HCT116 (cell line): ENCODE measurements at regions not wholly inside any gene's neighbourhood (a gene's known extent, or its start where the extent isn't known, plus 50 kb on each side); places are given as distances from the start of the nearest gene placed in this dataset.

ENCODE experiments used
- ATAC-seq: fragments of 200-7000 bp; cut with Tn5 transposase; 2 replicates; pipeline ENCODE4 v1.9.1; 2020; ENCODE audit warnings: mild to moderate bottlenecking, moderate library complexity
- BruUV-seq: library from RNA; stranded (reverse); fragments of 400-500 nt; replicated peaks from 2 replicates; lab custom pipeline; 2021; lab: Mats Ljungman, UMichigan
- CTCF ChIA-PET: fragments of 300-600 bp; sonication (Branson Sonifier 250); formaldehyde crosslinking; loops from one replicate; lab custom pipeline; 2021; ENCODE audit warnings: antibody characterized with exemption; lab: Charles Lee
- POLR2A ChIA-PET: fragments of 300-600, 350-600 bp; sonication (Branson Sonifier 250); formaldehyde crosslinking; loops from one replicate; lab custom pipeline; 2021; ENCODE audit warnings: antibody characterized with exemption; lab: Charles Lee
- RAD21 ChIA-PET, 2 experiments: fragments of 300-600 bp; sonication (Branson Sonifier 250); formaldehyde crosslinking; loops; one replicate each; lab custom pipeline; 2023; ENCODE audit warnings: low total read pairs in 2 of 2; ENCODE audit not compliant: uncharacterized antibody in 2 of 2, unreplicated experiment in 2 of 2, low non-redundant PET in 1 of 2; lab: Charles Lee
- DNase-seq: peaks from one replicate; pipeline ENCODE4 v3.0.0-alpha.2; 2010; ENCODE audit warnings: low read depth, low spot score
- H2AFZ ChIP-seq: fragments of 200-600 bp; shearing (Covaris generic), sonication (generic); 2 replicates; pipeline ENCODE4 v1.6.1; 2017; ENCODE audit warnings: low read depth, mixed run types, mixed read lengths, antibody characterized with exemption, low read length; ENCODE audit not compliant: poor library complexity, severe bottlenecking
- H3K27ac ChIP-seq: 2 replicates; pipeline ENCODE4 v1.5.1; 2012; ENCODE audit warnings: low read depth, low read length
- H3K27me3 ChIP-seq: fragments of 200-600 bp; sonication (generic); 2 replicates; pipeline ENCODE4 v1.6.1; 2016; ENCODE audit warnings: mixed run types, low read length, mixed read lengths; ENCODE audit not compliant: insufficient read depth
- H3K36me3 ChIP-seq, 2 experiments: fragments of 200-500 bp in 1 of 2; fragments of 200-600 bp in 1 of 2; sonication (Bioruptor generic) in 1 of 2; sonication (generic) in 1 of 2; 2 replicates each; pipeline versions ENCODE4 v1.5.1 to v1.6.1; 2014 to 2016; ENCODE audit warnings: low read length in 2 of 2, inconsistent platforms in 1 of 2, mixed read lengths in 1 of 2, mixed run types in 1 of 2; ENCODE audit not compliant: insufficient read depth in 2 of 2, control insufficient read depth in 1 of 2
- H3K4me1 ChIP-seq, 2 experiments: fragments of 200-600 bp in 1 of 2; sonication (generic) in 1 of 2; 2 replicates each; pipeline versions ENCODE4 v1.5.1 to v1.6.1; 2012 to 2017; ENCODE audit warnings: low read length in 2 of 2, inconsistent platforms in 1 of 2, mild to moderate bottlenecking in 1 of 2, mixed read lengths in 1 of 2, mixed run types in 1 of 2, moderate library complexity in 1 of 2; ENCODE audit not compliant: insufficient read depth in 2 of 2, control insufficient read depth in 1 of 2
- H3K4me2 ChIP-seq: fragments of 200-600 bp; sonication (generic); 2 replicates; pipeline ENCODE4 v1.6.1; 2017; ENCODE audit warnings: mixed run types, low read length, mixed read lengths
- H3K4me3 ChIP-seq, 2 experiments: fragments of 200-600 bp in 1 of 2; sonication (generic) in 1 of 2; replicated peaks in 1 of 2; 2 replicates each; pipeline ENCODE4 v1.5.1; 2011 to 2016; ENCODE audit warnings: low read length in 2 of 2, control low read depth in 1 of 2, low read depth in 1 of 2, mild to moderate bottlenecking in 1 of 2, mixed read lengths in 1 of 2, mixed run types in 1 of 2
- H3K79me2 ChIP-seq: fragments of 200-600 bp; sonication (generic); 2 replicates; pipeline ENCODE4 v1.6.1; 2017; ENCODE audit warnings: mild to moderate bottlenecking, mixed run types, low read length, moderate library complexity, mixed read lengths; ENCODE audit not compliant: insufficient read depth
- H3K9ac ChIP-seq: fragments of 200-600 bp; sonication (generic); 2 replicates; pipeline ENCODE4 v1.6.1; 2016; ENCODE audit warnings: low read length, mixed read lengths
- H3K9me2 ChIP-seq: fragments of 200-600 bp; sonication (generic), shearing (Covaris generic); 2 replicates; pipeline ENCODE4 v1.6.1; 2017; ENCODE audit warnings: mixed run types, mild to moderate bottlenecking, moderate library complexity; ENCODE audit not compliant: insufficient read depth
- H3K9me3 ChIP-seq, 2 experiments: fragments of 200-500 bp in 1 of 2; fragments of 200-600 bp in 1 of 2; sonication (Bioruptor generic) in 1 of 2; sonication (generic) in 1 of 2; 2 replicates each; pipeline ENCODE4 v1.6.1; 2014 to 2017; ENCODE audit warnings: low read length in 2 of 2, mixed read lengths in 2 of 2, inconsistent platforms in 1 of 2, low read depth in 1 of 2, mild to moderate bottlenecking in 1 of 2, mixed run types in 1 of 2, moderate library complexity in 1 of 2; ENCODE audit not compliant: control insufficient read depth in 1 of 2, insufficient read depth in 1 of 2
- H4K20me1 ChIP-seq: fragments of 200-600 bp; sonication (generic), shearing (Covaris generic); 2 replicates; pipeline ENCODE4 v1.6.1; 2017; ENCODE audit warnings: mixed run types, mild to moderate bottlenecking, moderate library complexity; ENCODE audit not compliant: insufficient read depth
- EGR1 ChIP-seq: IDR thresholded peaks from 2 replicates; pipeline ENCODE4 v1.6.1; 2012; ENCODE audit warnings: low read depth
- FOSL1 ChIP-seq: IDR thresholded peaks from 2 replicates; pipeline ENCODE4 v1.6.1; 2012; ENCODE audit warnings: low read depth
- POLR2A ChIP-seq: IDR thresholded peaks from 2 replicates; pipeline ENCODE4 v1.7.0; 2011; ENCODE audit warnings: borderline replicate concordance; ENCODE audit not compliant: insufficient read depth, insufficient read length; ENCODE audit errors: extremely low read depth
- RAD21 ChIP-seq: IDR thresholded peaks from 2 replicates; pipeline ENCODE4 v1.6.1; 2012; ENCODE audit warnings: low read depth, mild to moderate bottlenecking
- SP1 ChIP-seq: IDR thresholded peaks from 2 replicates; pipeline ENCODE4 v1.6.1; 2012; ENCODE audit warnings: low read depth
- SRF ChIP-seq: IDR thresholded peaks from 2 replicates; pipeline ENCODE4 v1.6.1; 2012; ENCODE audit warnings: low read depth
- TCF7L2 ChIP-seq: IDR thresholded peaks from 2 replicates; pipeline ENCODE4 v1.7.0; 2011; ENCODE audit warnings: borderline replicate concordance, inconsistent platforms; ENCODE audit not compliant: insufficient read depth, insufficient read length; ENCODE audit errors: extremely low read depth
- ZNF274 ChIP-seq: fragments of 200-500 bp; sonication (Bioruptor generic); IDR thresholded peaks from 2 replicates; pipeline ENCODE4 v1.6.1; 2014; ENCODE audit warnings: mild to moderate bottlenecking, low read depth, low read length, inconsistent platforms
- intact Hi-C: fragments of 100-400 bp; cut with micrococcal nuclease; formaldehyde crosslinking; loops from 2 replicates; pipeline ENCODE4 v1.10.0; 2022
- TF ChIP-seq, protein P1 (sequence below): IDR thresholded peaks from 2 replicates; pipeline ENCODE4 v1.6.1; 2012
- TF ChIP-seq, protein P2 (sequence below): IDR thresholded peaks from 2 replicates; pipeline ENCODE4 v1.6.1; 2011; ENCODE audit warnings: mild to moderate bottlenecking, low read length, moderate library complexity; ENCODE audit not compliant: insufficient replicate concordance; ENCODE audit errors: extremely low read depth
- TF ChIP-seq, protein P3 (sequence below), 3 experiments: fragments of 200-600 bp in 1 of 3; sonication (generic) in 1 of 3; IDR thresholded peaks in 2 of 3; conservative IDR thresholded peaks in 1 of 3; 2 replicates each; pipeline ENCODE4 v1.5.1; 2012 to 2017; ENCODE audit warnings: low read depth in 2 of 3, low read length in 2 of 3, antibody characterized with exemption in 1 of 3, borderline replicate concordance in 1 of 3, control low read depth in 1 of 3, mild to moderate bottlenecking in 1 of 3, mixed read lengths in 1 of 3, mixed run types in 1 of 3, moderate library complexity in 1 of 3; ENCODE audit not compliant: insufficient read depth in 1 of 3

DNA sequence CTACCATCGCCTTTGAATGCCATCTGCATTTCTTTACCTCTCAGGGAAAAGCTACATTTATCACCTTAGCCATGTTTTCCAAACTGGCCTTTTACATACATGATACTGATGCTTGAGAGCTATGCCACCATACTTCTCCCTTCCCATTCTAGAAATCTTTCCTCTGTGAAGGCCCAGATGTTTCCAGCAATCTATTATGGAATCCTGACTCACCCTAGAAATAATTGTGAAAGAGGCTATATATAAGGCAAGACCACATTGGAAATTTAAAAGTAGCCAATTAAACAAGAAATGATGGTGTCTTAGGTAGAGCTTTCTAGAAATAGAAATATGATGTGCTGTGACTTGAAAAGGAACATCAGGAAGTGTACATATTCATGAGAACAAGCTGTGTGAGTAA is 389.7 kb downstream of the INHBA start:
- BruUV-seq: no TSS peak
- Histone ChIP-seq H3K27ac (no peak overlapping the region), H3K4me3 (no peak overlapping the region), H3K36me3 (no peaks in the 10 kb centered on the region), H3K79me2 (no peaks in the 10 kb centered on the region), H3K27me3 (no peaks in the 10 kb centered on the region), H3K9me2 (no peaks in the 10 kb centered on the region), H3K4me1 (no peaks in the 10 kb centered on the region), H2AFZ (no peak overlapping the region), H4K20me1 (no peaks in the 10 kb centered on the region), H3K9ac (no peak overlapping the region), H3K4me2 (no peak overlapping the region), H3K9me3 (no peaks in the 10 kb centered on the region; a peak in 1 of 4 replicates)
- DNase-seq: no peak
- intact Hi-C loops: no loop called here
- TF ChIP-seq SRF (no peak), POLR2A (no peak), FOSL1 (no peak), TCF7L2 (no peak), SP1 (no peak), EGR1 (no peak), RAD21 (no peak), ZNF274 (no peak)
- TF ChIP-seq, protein P1, sequence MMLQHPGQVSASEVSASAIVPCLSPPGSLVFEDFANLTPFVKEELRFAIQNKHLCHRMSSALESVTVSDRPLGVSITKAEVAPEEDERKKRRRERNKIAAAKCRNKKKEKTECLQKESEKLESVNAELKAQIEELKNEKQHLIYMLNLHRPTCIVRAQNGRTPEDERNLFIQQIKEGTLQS: no peak
- TF ChIP-seq, protein P2, sequence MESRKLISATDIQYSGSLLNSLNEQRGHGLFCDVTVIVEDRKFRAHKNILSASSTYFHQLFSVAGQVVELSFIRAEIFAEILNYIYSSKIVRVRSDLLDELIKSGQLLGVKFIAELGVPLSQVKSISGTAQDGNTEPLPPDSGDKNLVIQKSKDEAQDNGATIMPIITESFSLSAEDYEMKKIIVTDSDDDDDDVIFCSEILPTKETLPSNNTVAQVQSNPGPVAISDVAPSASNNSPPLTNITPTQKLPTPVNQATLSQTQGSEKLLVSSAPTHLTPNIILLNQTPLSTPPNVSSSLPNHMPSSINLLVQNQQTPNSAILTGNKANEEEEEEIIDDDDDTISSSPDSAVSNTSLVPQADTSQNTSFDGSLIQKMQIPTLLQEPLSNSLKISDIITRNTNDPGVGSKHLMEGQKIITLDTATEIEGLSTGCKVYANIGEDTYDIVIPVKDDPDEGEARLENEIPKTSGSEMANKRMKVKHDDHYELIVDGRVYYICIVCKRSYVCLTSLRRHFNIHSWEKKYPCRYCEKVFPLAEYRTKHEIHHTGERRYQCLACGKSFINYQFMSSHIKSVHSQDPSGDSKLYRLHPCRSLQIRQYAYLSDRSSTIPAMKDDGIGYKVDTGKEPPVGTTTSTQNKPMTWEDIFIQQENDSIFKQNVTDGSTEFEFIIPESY: no peak
- TF ChIP-seq, protein P3, sequence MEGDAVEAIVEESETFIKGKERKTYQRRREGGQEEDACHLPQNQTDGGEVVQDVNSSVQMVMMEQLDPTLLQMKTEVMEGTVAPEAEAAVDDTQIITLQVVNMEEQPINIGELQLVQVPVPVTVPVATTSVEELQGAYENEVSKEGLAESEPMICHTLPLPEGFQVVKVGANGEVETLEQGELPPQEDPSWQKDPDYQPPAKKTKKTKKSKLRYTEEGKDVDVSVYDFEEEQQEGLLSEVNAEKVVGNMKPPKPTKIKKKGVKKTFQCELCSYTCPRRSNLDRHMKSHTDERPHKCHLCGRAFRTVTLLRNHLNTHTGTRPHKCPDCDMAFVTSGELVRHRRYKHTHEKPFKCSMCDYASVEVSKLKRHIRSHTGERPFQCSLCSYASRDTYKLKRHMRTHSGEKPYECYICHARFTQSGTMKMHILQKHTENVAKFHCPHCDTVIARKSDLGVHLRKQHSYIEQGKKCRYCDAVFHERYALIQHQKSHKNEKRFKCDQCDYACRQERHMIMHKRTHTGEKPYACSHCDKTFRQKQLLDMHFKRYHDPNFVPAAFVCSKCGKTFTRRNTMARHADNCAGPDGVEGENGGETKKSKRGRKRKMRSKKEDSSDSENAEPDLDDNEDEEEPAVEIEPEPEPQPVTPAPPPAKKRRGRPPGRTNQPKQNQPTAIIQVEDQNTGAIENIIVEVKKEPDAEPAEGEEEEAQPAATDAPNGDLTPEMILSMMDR (IDR thresholded peaks at IDR 0.05 in 2 of 3, conservative IDR thresholded peaks at IDR 0.05 in 1 of 3; ENCODE audit: borderline replicate concordance in 1 of 3, insufficient read depth in 1 of 3, low read depth in 2 of 3, low read length in 2 of 3): no peak
- no peak for ATAC-seq
- CTCF ChIA-PET: no interaction called here
- POLR2A ChIA-PET: no interaction called here
- RAD21 ChIA-PET: no interaction called here
